ENCODE measurements at regions not wholly inside any gene's neighbourhood (a gene's known extent, or its start where the extent isn't known, plus 50 kb on each side); places are given as distances from the start of the nearest gene placed in this dataset.

DNA sequence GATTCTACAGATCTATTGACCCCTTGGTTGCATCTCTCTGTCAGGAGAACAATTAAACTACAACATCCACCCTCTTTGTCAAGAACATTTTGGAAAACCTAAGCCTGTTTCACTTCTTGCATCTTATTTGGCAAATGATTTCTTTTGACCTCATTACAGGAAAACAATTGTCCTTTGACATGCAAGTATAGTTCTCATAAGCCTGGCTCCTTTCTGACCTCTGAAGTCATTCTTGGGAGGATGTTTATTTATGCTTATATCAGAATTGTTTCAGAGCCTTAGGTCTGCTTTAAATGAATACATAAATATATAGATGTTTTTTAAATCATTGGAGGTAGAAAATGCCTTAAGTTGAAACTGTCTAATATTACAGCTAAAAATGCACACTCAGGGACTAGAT lies 361.3 kb upstream of the PTGER4 start:
- Histone ChIP-seq H3K9ac (ENCODE audit: low read length) (no peak overlapping the region), H3K27me3 (replicated peaks; ENCODE audit: insufficient read depth, low read length) (no peaks in the 10 kb centered on the region), H3K79me2 (ENCODE audit: low read length) (no peaks in the 10 kb centered on the region), H3K9me3 (replicated peaks; ENCODE audit: insufficient read depth, low read length) (no peaks in the 10 kb centered on the region), H2AFZ (ENCODE audit: low read length) (no peak overlapping the region), H4K20me1 (ENCODE audit: insufficient read depth, low read length) (no peaks in the 10 kb centered on the region), H3K27ac (ENCODE audit: low read length) (no peak overlapping the region), H3K36me3 (replicated peaks; ENCODE audit: insufficient read depth, low read length) (no peaks in the 10 kb centered on the region), H3K4me3 (ENCODE audit: low read length) (no peak overlapping the region), H3F3A (ENCODE audit: insufficient read depth, low read length) (no peaks in the 10 kb centered on the region), H3K4me2 (ENCODE audit: low read depth, low read length) (no peak overlapping the region), H3K4me1 (ENCODE audit: low read length) (no peaks in the 10 kb centered on the region), H3K9me2 (replicated peaks; ENCODE audit: insufficient read depth, low read length) (no peaks in the 10 kb centered on the region)
- no peak for DNase-seq
- TF ChIP-seq, protein P1, sequence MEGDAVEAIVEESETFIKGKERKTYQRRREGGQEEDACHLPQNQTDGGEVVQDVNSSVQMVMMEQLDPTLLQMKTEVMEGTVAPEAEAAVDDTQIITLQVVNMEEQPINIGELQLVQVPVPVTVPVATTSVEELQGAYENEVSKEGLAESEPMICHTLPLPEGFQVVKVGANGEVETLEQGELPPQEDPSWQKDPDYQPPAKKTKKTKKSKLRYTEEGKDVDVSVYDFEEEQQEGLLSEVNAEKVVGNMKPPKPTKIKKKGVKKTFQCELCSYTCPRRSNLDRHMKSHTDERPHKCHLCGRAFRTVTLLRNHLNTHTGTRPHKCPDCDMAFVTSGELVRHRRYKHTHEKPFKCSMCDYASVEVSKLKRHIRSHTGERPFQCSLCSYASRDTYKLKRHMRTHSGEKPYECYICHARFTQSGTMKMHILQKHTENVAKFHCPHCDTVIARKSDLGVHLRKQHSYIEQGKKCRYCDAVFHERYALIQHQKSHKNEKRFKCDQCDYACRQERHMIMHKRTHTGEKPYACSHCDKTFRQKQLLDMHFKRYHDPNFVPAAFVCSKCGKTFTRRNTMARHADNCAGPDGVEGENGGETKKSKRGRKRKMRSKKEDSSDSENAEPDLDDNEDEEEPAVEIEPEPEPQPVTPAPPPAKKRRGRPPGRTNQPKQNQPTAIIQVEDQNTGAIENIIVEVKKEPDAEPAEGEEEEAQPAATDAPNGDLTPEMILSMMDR (IDR thresholded peaks at IDR 0.05; ENCODE audit: low read length), result no peak
- no peak for TF ChIP-seq EZH2 (optimal IDR thresholded peaks at IDR 0.05; ENCODE audit: low read depth, low read length)
- no peak for TF ChIP-seq EZH2phosphoT487 (IDR thresholded peaks at IDR 0.05; ENCODE audit: low read length)

- Histone ChIP-seq H3K27ac (ENCODE audit: low read length) (no peak overlapping the region), H3K27me3 (replicated peaks; ENCODE audit: insufficient read depth, low read length) (no peaks in the 10 kb centered on the region), H3K9me2 (replicated peaks; ENCODE audit: insufficient read depth, low read length) (no peaks in the 10 kb centered on the region), H3K4me1 (ENCODE audit: low read length) (no peaks in the 10 kb centered on the region), H2AFZ (ENCODE audit: low read length) (no peak overlapping the region), H3K9ac (ENCODE audit: low read length) (no peak overlapping the region), H3K36me3 (replicated peaks; ENCODE audit: insufficient read depth, low read length) (no peaks in the 10 kb centered on the region), H3K9me3 (replicated peaks; ENCODE audit: insufficient read depth, low read length) (no peaks in the 10 kb centered on the region), H4K20me1 (ENCODE audit: insufficient read depth, low read length) (no peaks in the 10 kb centered on the region), H3K4me2 (ENCODE audit: low read depth, low read length) (no peak overlapping the region), H3F3A (ENCODE audit: insufficient read depth, low read length) (no peaks in the 10 kb centered on the region), H3K79me2 (ENCODE audit: low read length) (no peaks in the 10 kb centered on the region), H3K4me3 (ENCODE audit: low read length) (no peak overlapping the region)
- DNase-seq, result no peak
- TF ChIP-seq EZH2phosphoT487 (IDR thresholded peaks at IDR 0.05; ENCODE audit: low read length) (no peak), EZH2 (optimal IDR thresholded peaks at IDR 0.05; ENCODE audit: low read depth, low read length) (no peak)
- TF ChIP-seq, protein P1 (IDR thresholded peaks at IDR 0.05; ENCODE audit: low read length), result no peak
Observed at GRCh38 chr5:40317023-40317422, 362.7 kb upstream of the PTGER4 start.

- Histone ChIP-seq H3K4me2 (ENCODE audit: low read depth, low read length) (no peak overlapping the region), H4K20me1 (ENCODE audit: insufficient read depth, low read length) (no peaks in the 10 kb centered on the region), H3K36me3 (replicated peaks; ENCODE audit: insufficient read depth, low read length) (no peaks in the 10 kb centered on the region), H2AFZ (ENCODE audit: low read length) (no peak overlapping the region), H3K9me2 (replicated peaks; ENCODE audit: insufficient read depth, low read length) (no peaks in the 10 kb centered on the region), H3F3A (ENCODE audit: insufficient read depth, low read length) (no peaks in the 10 kb centered on the region), H3K27ac (ENCODE audit: low read length) (no peak overlapping the region), H3K4me3 (ENCODE audit: low read length) (no peak overlapping the region), H3K27me3 (replicated peaks; ENCODE audit: insufficient read depth, low read length) (no peaks in the 10 kb centered on the region), H3K9ac (ENCODE audit: low read length) (no peak overlapping the region), H3K79me2 (ENCODE audit: low read length) (no peaks in the 10 kb centered on the region), H3K4me1 (ENCODE audit: low read length) (no peaks in the 10 kb centered on the region), H3K9me3 (replicated peaks; ENCODE audit: insufficient read depth, low read length) (no peaks in the 10 kb centered on the region)
- no peak for TF ChIP-seq EZH2 (optimal IDR thresholded peaks at IDR 0.05; ENCODE audit: low read depth, low read length)
- TF ChIP-seq, protein P1 (IDR thresholded peaks at IDR 0.05; ENCODE audit: low read length), result no peak
- TF ChIP-seq EZH2phosphoT487 (IDR thresholded peaks at IDR 0.05; ENCODE audit: low read length), result no peak
- no peak for DNase-seq
Observed at GRCh38 chr5:40315126-40315525, 364.6 kb upstream of the PTGER4 start.

Data from MM.1S (cell line).